ENCODE measurements at regions not wholly inside any gene's neighbourhood (a gene's known extent, or its start where the extent isn't known, plus 50 kb on each side); places are given as distances from the start of the nearest gene placed in this dataset.

GRCh38 chr17:79350533-79350932 lies 260.3 kb downstream of the RBFOX3 start:
- TF ChIP-seq POLR2A (IDR thresholded peaks at IDR 0.05): no peak
- no peak for TF ChIP-seq EP300 (IDR thresholded peaks at IDR 0.05)
